Heart right ventricle (tissue), 16 donors: ENCODE measurements at regions not wholly inside any gene's neighbourhood (a gene's known extent, or its start where the extent isn't known, plus 50 kb on each side); places are given as distances from the start of the nearest gene placed in this dataset.

Experiments used
- ATAC-seq, 8 donors: fragments of 200-7000 bp; cut with Tn5 transposase; one replicate each; pipeline ENCODE4 v1.9.1; 2020; ENCODE audit warnings: mild to moderate bottlenecking in 8 of 8, moderate library complexity in 8 of 8, moderate number of reproducible peaks in 1 of 8
- DNase-seq, 2 donors: peaks; one replicate each; pipeline ENCODE4 v3.0.0-alpha.2; 2020
- H3K27ac ChIP-seq, 10 donors: fragments of 200-600 bp; sonication (generic) in 2 of 10; one replicate each; pipeline versions ENCODE4 v1.5.0 to v1.8.0; 2020 to 2022; ENCODE audit warnings: mild to moderate bottlenecking in 3 of 10
- H3K27me3 ChIP-seq, 7 donors: fragments of 200-600 bp; one replicate each; pipeline ENCODE4 v1.8.0; 2021 to 2022; ENCODE audit warnings: mild to moderate bottlenecking in 2 of 7
- H3K36me3 ChIP-seq, 9 donors: fragments of 200-600 bp; sonication (generic) in 1 of 9; one replicate each; pipeline versions ENCODE4 v1.5.0 to v1.8.0; 2020 to 2022; ENCODE audit warnings: mild to moderate bottlenecking in 2 of 9
- H3K4me1 ChIP-seq, 9 donors: fragments of 200-600 bp; sonication (generic) in 1 of 9; one replicate each; pipeline versions ENCODE4 v1.5.0 to v1.8.0; 2020 to 2022; ENCODE audit warnings: mild to moderate bottlenecking in 4 of 9
- H3K4me3 ChIP-seq, 10 donors: fragments of 200-600 bp; sonication (generic) in 2 of 10; one replicate each; pipeline versions ENCODE4 v1.5.0 to v1.8.0; 2020 to 2022; ENCODE audit warnings: mild to moderate bottlenecking in 7 of 10, moderate library complexity in 2 of 10
- H3K9me3 ChIP-seq, 11 donors: fragments of 200-600 bp in 10 of 11; sonication (generic) in 2 of 11; one replicate each; pipeline versions ENCODE4 v1.5.0 to v1.8.0; 2013 to 2022; ENCODE audit warnings: mild to moderate bottlenecking in 2 of 11, control low read depth in 1 of 11, moderate library complexity in 1 of 11
- CTCF ChIP-seq, 9 donors: fragments of 200-600 bp; sonication (generic) in 2 of 9; IDR thresholded peaks; one replicate each; pipeline versions ENCODE4 v1.5.0 to v1.8.0; 2021 to 2022; ENCODE audit warnings: antibody characterized with exemption in 9 of 9, mild to moderate bottlenecking in 5 of 9, moderate library complexity in 1 of 9
- WGBS, 2 donors: extraction: QIAGEN DNeasy Blood & Tissue Kit; methylation state at CpG; one replicate each; pipeline ENCODE4 v1.1.7; 2013; ENCODE audit warnings: inconsistent platforms in 1 of 2; 5-methylcytosine and 5-hydroxymethylcytosine counted together
- intact Hi-C, 10 donors: fragments of 100-400 bp; cut with DNase I; formaldehyde crosslinking; loops; one replicate each; pipeline versions ENCODE4 v1.11.1 to v1.14.2; 2022
- donor health status: Arrhythmogenic right ventricular cardiomyopathy.
- donor health status: ischemic (EF 13 %, LVEDD 7.1; RV severe dilation, severe dysfunction).
- donor health status: healthy with polysubstance abuse.
- donor health status: DM: no; HTN: yes; CAD: no.
- donor health status: DM: no; HTN: no; CAD: no.
- donor health status: ischemic (EF 25% LVEDD 6.9; RV normal size, moderate dysfunction).
- donor health status: ischemic (EF 25% LVEDD 5.7; RV mildly dilated, moderate dysfunction).
- donor health status: healthy.
- donor health status: DM: yes; HTN: yes; CAD: no.
- donor health status: Ischemic cardiomyopathy.
- donor health status: ischemic (EF 35%, LVEDD 5.7; RV mildly dilated, moderate dysfunction).
- donor health status: nonischemic (EF 11% LVEDD 7.7; RV severe dilation, severe dysfunction).
- donor health status: DM: yes; HTN: yes; CAD: no.
- donor health status: PGD.
- donor health status: ischemic (EF 29% LVEDD 5.4; RV normal size, mild dysfunction).
- donor health status: nonischemic (EF 23%, LVEDD 6.1; RV moderate dilation, normal function).

- no peak for ATAC-seq
- no peak for TF ChIP-seq CTCF (IDR thresholded peaks at IDR 0.05)
- H3K27ac ChIP-seq, result peak overlapping the region in 1 of 10 donors; percentile 20
- peaks cover 0 to 5% (median 0%) of the 10 kb centered on the region in 7 donors for H3K27me3 ChIP-seq
- H3K36me3 ChIP-seq, result no peaks in the 10 kb centered on the region
- intact Hi-C loops, result no loop called here
- no peak overlapping the region for H3K4me3 ChIP-seq
- WGBS, 2 donors, result 86 to 94% methylated on average over 4 of the region's 4 CpGs
- no peak for DNase-seq
- no peaks in the 10 kb centered on the region for H3K9me3 ChIP-seq
- peaks cover 0 to 5% (median 0%) of the 10 kb centered on the region in 9 donors for H3K4me1 ChIP-seq
Measured at GRCh38 chr2:8086796-8087479, 594.9 kb upstream of the ID2 start.

- intact Hi-C loops, result no loop called here
- Histone ChIP-seq H3K4me1 (peaks cover 0 to 5% (median 0%) of the 10 kb centered on the region in 9 donors), H3K36me3 (no peaks in the 10 kb centered on the region), H3K27me3 (peaks cover 0 to 5% (median 0%) of the 10 kb centered on the region in 7 donors), H3K4me3 (no peak overlapping the region), H3K9me3 (no peaks in the 10 kb centered on the region), H3K27ac (no peak overlapping the region)
- DNase-seq, result no peak
- TF ChIP-seq CTCF (IDR thresholded peaks at IDR 0.05), result no peak
- WGBS, 2 donors, result 92 to 95% methylated on average over 3 of the region's 3 CpGs
- no peak for ATAC-seq
Measured at GRCh38 chr2:8087480-8087840, 594.4 kb upstream of the ID2 start.

- Histone ChIP-seq H3K9me3 (no peaks in the 10 kb centered on the region), H3K27me3 (peaks cover 0 to 5% (median 0%) of the 10 kb centered on the region in 7 donors), H3K4me3 (no peak overlapping the region), H3K27ac (no peak overlapping the region), H3K36me3 (no peaks in the 10 kb centered on the region), H3K4me1 (peaks cover 0 to 5% (median 0%) of the 10 kb centered on the region in 9 donors)
- ATAC-seq (no peak), DNase-seq (no peak)
- 98% methylated on average over 1 of the region's 1 CpG for WGBS, 2 donors
- no peak for TF ChIP-seq CTCF (IDR thresholded peaks at IDR 0.05)
- intact Hi-C loops, result no loop called here
Measured at GRCh38 chr2:8088810-8089209, 593.0 kb upstream of the ID2 start.

- WGBS, 2 donors, result 69 to 74% methylated on average over 7 of the region's 7 CpGs
- no peak for TF ChIP-seq CTCF (IDR thresholded peaks at IDR 0.05)
- peaks cover 0 to 5% (median 0%) of the 10 kb centered on the region in 7 donors for H3K27me3 ChIP-seq
- intact Hi-C loops, result no loop called here
- H3K4me3 ChIP-seq, result no peak overlapping the region
- H3K9me3 ChIP-seq, result no peaks in the 10 kb centered on the region
- ATAC-seq (no peak), DNase-seq (no peak)
- H3K4me1 ChIP-seq, result peaks cover 0 to 5% (median 0%) of the 10 kb centered on the region in 9 donors
- H3K27ac ChIP-seq, result no peak overlapping the region
- no peaks in the 10 kb centered on the region for H3K36me3 ChIP-seq
Measured at GRCh38 chr2:8089596-8089995, 592.3 kb upstream of the ID2 start.
